Kidney capillary endothelial cell (primary cell): ENCODE measurements at regions not wholly inside any gene's neighbourhood (a gene's known extent, or its start where the extent isn't known, plus 50 kb on each side); places are given as distances from the start of the nearest gene placed in this dataset.

Source experiments
- DNase-seq: peaks from one replicate; pipeline ENCODE4 v3.0.0-alpha.2; 2018; ENCODE audit warnings: low spot score

- DNase-seq: no peak
Measured at GRCh38 chr22:27205492-27206373, 548.3 kb downstream of the MIAT start.

DNA sequence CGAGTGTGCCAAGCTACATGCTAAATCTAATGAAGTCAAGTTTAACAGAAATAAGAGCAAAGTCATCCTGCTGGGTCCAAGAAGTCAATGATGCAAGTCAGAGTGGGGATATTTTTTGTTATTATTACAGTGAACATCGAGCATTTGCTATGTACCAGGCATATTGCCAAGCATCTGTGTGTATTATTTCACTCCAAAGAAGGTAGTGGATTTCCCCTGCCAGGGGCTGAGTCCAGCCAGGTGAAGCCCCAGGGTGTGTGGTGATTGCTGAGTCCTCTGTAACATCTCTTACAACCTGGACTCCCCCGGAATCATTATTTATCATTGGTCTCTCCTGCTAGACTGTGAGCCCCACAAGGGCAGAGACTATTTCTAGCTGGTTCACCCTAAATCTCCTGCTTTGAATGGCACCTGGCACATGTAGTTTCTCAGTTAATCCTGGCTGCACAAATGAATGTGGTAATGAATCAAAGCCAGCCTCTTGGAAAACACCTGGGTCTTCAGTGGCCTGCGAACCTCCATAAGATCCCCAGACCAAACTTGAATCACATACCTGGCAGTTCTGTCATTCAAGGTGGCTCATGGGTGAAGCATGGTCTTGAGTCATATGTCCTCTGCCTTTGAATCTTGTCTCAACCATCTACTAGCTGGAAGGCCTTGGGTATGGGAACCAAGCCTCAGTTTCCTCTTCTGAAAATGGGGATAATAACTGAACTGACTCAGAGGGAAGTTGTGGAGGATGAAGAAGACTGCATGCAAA, 549.2 kb downstream of the MIAT start:
- DNase-seq: no peak

- no peak for DNase-seq
Measured at GRCh38 chr22:27207266-27207665, 549.9 kb downstream of the MIAT start.

DNA sequence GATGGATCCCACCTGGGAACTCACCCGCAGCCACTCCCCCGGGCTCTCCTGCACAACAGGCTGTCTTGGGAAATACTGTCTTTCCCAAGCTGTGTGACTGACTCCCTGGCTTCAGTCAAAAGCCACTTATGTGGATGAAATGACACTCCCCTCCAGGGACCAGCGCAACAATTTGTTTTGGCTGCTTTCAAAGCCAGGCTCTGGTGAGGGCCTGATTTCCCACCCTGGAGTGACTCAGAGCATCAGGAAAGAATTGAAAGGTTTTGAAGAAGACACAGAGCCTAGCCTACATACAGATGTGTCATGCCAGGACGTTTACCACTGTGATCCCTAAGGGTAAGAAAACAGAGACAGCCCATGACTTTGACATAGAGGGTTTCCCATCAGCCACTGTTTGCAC, 550.5 kb downstream of the MIAT start:
- no peak for DNase-seq

DNA sequence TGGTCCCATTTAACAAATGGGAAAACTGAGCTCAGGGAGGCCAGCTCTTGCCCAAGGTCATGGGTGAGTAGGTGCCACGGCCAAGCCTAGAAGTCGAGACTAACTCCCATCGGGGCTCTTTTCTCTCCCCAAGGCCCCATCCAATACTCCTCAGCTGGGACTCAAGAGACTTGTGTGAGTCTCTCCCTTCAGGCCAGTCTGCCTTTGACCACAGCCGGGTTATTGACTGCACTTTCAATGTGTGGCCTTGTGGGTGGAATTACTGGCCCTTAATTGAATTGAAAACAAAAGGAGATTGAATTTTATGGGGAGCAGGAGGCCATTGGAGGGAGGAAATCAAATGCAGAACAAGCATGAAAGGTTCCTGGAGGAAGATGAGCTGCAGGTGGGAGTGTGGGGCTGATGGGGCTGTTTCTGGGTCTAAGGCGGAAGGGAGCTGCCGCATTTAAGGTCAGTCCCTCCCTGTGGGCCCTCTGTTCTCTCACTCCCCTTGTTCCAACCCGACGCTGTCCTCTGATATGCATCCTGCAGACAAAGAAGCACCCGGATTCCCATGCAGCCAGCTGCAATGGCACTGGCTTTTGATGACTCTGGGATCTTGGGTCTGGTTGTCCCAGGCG, 552.8 kb downstream of the MIAT start:
- no peak for DNase-seq

GRCh38 chr22:27212102-27212501, 554.7 kb downstream of the MIAT start:
- peak; percentile 21 for DNase-seq

DNA sequence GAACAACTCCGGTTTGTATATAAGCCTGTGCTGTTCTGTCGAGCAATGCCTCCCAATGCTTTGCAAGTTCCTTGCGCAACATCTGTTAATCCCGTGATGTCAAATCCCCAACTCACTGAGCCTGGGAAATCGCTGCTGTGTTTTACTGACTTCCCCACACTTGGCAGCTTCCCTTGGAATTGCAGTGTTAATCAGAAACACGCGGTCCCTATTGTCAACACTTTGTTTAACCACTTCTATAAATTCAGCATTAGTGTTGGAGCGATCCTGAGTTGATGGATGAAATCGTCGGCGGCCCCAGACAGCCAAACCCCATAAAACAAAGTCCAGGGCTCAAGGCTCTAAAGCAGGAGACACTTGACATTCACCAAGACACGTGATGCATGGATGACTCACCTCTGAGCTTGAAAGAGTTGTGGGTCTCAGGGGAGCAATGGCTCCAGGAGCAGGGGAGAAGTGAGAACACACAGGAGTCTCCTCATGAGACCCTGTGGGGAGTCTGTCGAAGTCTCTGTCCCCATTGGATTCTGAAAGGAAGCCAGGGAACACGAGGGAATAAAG, 555.3 kb downstream of the MIAT start:
- peak; percentile 70 for DNase-seq

GRCh38 chr22:27213294-27213693, 555.9 kb downstream of the MIAT start:
- DNase-seq: no peak

DNA sequence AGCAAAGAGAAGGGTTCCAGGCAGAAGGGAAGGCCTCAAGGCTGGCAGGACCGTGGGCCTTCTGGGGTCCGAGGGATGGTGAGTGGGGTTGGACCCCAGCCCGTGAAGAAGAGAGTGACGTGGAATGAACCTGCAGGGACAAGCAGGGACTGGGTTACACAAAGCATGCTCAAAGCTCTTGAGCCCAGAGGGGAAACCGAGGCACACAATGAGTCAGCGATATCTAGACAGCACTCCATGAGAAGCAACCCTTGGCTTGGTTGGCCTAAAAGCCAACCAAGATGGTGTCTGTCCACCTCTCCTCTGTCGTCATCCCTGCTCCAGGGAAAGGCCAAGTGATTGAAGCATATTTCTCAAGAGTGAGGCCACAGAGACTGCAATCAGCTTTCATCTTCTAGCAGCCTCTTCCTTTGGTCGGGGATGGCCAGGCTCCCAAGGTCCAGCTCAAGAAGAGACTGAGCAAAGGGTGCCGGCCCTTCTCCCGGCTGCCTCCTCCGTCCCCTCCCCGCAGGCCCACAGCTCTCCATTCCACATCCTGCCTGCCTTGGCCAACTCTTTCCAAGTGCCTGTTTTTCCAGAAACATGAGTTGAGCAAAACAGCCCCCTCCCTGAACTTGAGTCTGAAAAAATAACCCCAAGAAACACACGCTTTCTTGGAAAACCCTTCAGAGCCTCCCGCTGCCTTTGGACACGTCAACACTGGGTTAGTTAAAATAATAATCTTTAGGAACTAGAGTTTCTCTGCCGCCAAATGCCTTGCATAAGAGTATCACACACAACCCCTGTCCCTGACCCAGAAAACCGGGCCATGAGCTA, 556.6 kb downstream of the MIAT start:
- no peak for DNase-seq

- DNase-seq: no peak
Measured at GRCh38 chr22:27214691-27215090, 557.3 kb downstream of the MIAT start.

DNA sequence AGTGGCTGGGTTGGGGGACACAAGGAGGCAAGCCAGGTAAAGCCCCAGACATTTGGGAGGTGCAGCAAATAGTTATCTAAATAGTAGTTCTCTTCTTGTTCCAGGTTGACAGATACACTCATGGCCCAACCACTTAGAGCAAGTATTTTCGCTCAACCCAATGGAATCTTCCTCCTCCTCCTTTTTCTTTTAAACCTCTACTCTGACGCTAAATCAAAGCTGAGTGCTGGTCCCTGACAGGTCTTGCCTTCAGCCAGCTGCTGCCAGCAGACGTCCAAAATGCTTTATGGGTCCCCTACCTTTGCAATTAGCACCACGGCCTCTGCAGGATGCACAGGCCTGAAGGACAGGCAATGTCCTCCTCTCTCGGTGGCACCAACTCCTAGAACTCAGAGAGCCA, 558.5 kb downstream of the MIAT start:
- DNase-seq: no peak

- DNase-seq: no peak
Measured at GRCh38 chr22:27216444-27216843, 559.1 kb downstream of the MIAT start.

DNA sequence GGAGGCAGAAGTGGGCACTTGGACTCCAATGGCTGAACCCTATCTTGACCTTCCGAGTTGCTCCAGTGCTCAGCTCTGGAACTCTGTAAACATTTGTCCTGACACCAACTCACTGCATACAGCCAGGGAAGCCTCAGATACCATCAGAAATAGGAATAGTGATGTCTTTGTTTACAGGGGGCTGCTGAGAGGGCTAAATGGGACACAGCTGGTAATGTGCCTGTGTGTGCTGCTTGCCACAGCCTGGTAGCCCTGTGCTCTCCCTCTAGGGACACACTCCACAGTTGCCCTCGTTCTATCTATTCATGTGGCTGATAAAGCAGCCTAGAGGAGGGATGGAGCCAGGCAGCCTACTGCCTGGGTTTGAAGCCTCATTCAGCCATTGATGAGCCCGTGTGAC, 559.8 kb downstream of the MIAT start:
- DNase-seq: no peak

DNA sequence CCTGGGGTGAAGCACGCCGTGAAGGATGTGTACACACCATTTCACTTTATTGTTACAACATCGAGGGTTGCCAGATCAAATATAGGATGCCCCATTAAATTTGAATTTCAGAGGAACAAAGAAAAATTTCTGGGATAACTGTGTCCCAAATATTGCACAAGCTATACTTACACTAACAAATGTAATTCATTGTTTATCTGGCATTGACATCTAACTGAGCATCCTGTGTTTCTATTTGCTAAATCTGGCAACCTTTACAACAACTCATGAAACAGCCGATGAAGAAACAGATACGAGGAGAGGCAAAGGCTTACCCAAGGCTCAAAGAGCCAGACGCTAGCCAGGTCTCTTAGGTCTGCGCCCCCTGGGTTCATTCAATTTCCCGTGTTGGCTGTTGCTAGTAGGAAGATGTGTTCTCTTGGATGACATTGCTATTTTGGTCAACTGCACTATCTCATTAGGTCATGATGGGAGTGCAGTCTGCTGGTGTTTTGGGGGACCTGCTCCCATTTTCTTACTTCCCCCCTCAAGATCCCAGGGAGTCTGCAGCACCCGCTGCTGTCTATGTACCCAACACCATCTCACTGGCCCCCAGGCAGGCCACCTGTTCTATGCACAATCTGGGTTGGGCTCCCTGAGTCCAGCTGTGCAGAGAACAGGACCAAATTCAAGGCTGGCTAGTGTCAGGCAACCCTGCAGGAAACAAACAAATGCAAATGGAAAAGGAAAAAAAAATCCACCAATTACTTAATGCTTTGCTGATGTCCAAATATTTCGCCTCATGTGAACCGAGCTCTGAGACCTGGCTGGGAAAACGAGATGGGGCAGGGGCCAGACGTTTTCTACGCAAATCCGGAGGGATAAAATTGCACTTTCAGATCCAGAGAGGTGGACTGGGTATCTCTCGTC, 560.9 kb downstream of the MIAT start:
- DNase-seq: no peak

GRCh38 chr22:27219036-27219435, 561.6 kb downstream of the MIAT start:
- no peak for DNase-seq

GRCh38 chr22:27220339-27220738, 563.0 kb downstream of the MIAT start:
- no peak for DNase-seq

GRCh38 chr22:27222178-27222577, 564.8 kb downstream of the MIAT start:
- DNase-seq: no peak

GRCh38 chr22:27223317-27224177, 566.2 kb downstream of the MIAT start:
- DNase-seq: no peak

DNA sequence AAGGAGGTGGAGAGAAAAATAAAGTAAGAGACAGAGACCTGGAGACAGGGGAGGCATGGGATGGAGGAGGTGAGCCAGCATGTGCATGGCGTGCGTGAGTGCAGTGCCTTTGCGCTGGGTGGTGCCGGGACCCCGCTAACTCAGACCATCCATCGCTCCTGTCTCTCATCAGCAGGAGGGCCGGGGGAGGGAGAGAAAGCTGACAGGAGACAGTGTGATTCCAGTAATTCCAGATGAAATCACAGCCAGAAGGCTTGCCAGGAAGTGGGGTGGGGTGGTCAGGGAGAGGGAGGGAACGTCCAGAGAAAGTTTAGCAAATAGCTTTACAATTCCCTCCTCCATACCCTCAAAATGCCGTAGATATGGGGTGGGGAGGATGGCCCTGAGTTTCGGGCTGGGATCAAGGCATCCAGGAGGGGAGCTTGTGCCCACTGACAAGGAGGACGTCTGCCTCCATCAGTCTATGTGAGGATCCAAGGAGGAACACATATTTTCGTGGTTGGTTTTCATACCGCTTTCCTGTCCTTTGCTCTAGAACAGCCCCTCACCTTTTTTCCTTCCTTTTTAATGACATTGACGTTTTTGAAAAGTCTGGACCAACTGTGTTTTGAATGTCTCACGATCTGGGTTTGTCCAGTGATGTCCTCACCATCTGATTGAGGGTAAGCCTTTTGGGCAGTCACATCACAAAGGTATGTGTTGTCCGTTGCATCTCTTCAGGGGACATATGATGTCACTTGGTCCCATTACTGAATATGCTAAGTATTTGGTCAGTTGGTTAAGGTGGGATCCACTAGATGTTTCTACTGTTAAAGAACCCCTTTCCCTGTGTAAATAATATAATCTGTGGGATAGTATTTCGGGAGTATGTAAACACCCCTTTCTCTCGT, 567.3 kb downstream of the MIAT start:
- no peak for DNase-seq
